Gastroesophageal sphincter (tissue), 3 donors: ENCODE measurements at regions not wholly inside any gene's neighbourhood (a gene's known extent, or its start where the extent isn't known, plus 50 kb on each side); places are given as distances from the start of the nearest gene placed in this dataset.

ENCODE experiments used
- CTCF ChIP-seq, 4 experiments: fragments of 200-600 bp in 2 of 4; fragments of 450-650 bp in 2 of 4; sonication (generic) in 1 of 4; IDR thresholded peaks; one replicate each; pipeline ENCODE4 v1.5.1; 2017 to 2019; ENCODE audit warnings: antibody characterized with exemption in 4 of 4, mild to moderate bottlenecking in 2 of 4, moderate library complexity in 2 of 4
- EP300 ChIP-seq: sonication (generic); formaldehyde crosslinking; IDR thresholded peaks from one replicate; pipeline ENCODE4 v1.6.1; 2017; ENCODE audit warnings: antibody characterized with exemption, mild to moderate bottlenecking
- POLR2A ChIP-seq, 2 donors: fragments of 450-650 bp; IDR thresholded peaks; one replicate each; pipeline ENCODE4 v1.6.1; 2017; ENCODE audit warnings: antibody characterized with exemption in 2 of 2, mild to moderate bottlenecking in 2 of 2, moderate library complexity in 1 of 2
- POLR2AphosphoS5 ChIP-seq: sonication (generic); formaldehyde crosslinking; IDR thresholded peaks from one replicate; pipeline ENCODE4 v1.6.1; 2017; ENCODE audit warnings: antibody characterized with exemption

DNA sequence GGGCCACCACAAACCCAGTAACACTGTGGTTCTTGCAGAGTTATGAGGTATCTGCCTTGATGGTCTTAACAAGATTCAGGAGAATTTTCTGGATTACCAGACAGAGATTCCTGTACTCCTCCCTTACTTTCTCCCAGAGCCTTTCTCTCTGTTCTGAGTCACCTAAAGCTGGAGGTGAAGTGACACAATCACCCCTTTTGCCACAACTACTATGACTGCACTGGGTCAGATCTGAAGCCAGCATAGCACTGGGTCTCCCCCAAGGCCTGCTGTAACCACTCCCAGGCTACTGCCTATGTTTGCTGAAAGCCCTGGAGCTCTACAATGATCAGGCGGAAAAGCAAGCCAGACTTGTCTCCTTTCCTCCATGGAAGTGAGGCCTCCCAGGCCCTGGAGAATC, 156.7 kb upstream of the NEGR1 start:
- no peak for TF ChIP-seq POLR2A (IDR thresholded peaks at IDR 0.05)
- no peak for TF ChIP-seq CTCF (IDR thresholded peaks at IDR 0.05)
- TF ChIP-seq POLR2AphosphoS5 = no peak
- no peak for TF ChIP-seq EP300
